ENCODE measurements at regions not wholly inside any gene's neighbourhood (a gene's known extent, or its start where the extent isn't known, plus 50 kb on each side); places are given as distances from the start of the nearest gene placed in this dataset.
"Not testable (repeated sequence)": the region's sequence is repeated elsewhere in the genome, so short reads cannot be mapped to it uniquely, and the experiment has no call there.

DNA sequence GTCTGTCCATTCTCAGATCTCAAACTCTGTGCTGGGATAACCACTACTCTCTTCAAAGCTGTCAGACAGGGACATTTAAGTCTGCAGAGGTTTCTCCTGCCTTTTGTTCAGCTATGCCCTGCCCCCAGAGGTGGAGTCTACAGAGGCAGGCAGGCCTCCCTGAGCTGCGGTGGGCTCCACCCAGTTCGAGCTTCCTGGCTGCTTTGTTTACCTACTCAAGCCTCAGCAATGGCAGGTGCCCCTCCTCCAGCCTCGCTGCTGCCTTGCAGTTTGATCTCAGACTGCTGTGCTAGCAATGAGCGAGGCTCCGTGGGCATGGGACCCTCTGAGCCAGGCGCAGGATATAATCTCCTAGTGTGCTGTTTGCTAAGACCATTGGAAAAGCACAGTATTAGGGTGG is 53.1 kb upstream of the HUNK start:
- CTCF ChIA-PET, result interaction anchor here (0.6 kb wide), 1 partner anchor 114 kb away, joined by 6 read pairs; no protein-coding TSS in a partner anchor
- H3K4me1 ChIP-seq (ENCODE audit: control insufficient read depth, insufficient read depth, low read length); H3K27ac ChIP-seq (ENCODE audit: insufficient read depth, low read length); H3K56ac ChIP-seq (ENCODE audit: extremely low read depth, insufficient read depth, low read length); H2BK20ac ChIP-seq (ENCODE audit: low read depth, low read length); BruUV-seq (replicated peaks); H3K4ac ChIP-seq (ENCODE audit: low read depth, low read length); DNase-seq; H3K9me1 ChIP-seq (ENCODE audit: insufficient read depth, low read length); dilution Hi-C loops (cut with HindIII; ENCODE audit: low sequenced_read_pairs, unreplicated experiment); H3K4me2 ChIP-seq (ENCODE audit: low read depth, low read length); H3K79me1 ChIP-seq (ENCODE audit: low read depth in 1 of 2, low read length in 2 of 2); ATAC-seq (ENCODE audit: low read depth); H2AFZ ChIP-seq (replicated peaks; ENCODE audit: low read length, poor library complexity); H3K4me3 ChIP-seq (ENCODE audit: insufficient read depth, low read depth, low read length); H3K36me3 ChIP-seq (ENCODE audit: control insufficient read depth, insufficient read depth, low read length); H3K18ac ChIP-seq (ENCODE audit: low read depth, low read length); H2BK120ac ChIP-seq (ENCODE audit: low read depth, low read length); H2BK15ac ChIP-seq (ENCODE audit: low read depth, low read length); H4K8ac ChIP-seq (ENCODE audit: low read depth in 2 of 2, low read length in 2 of 2); in situ Hi-C loops (cut with MboI; ENCODE audit: low sequenced_read_pairs); H4K5ac ChIP-seq (ENCODE audit: low read depth, low read length); H4K91ac ChIP-seq (ENCODE audit: insufficient read depth, low read depth, low read length); POLR2A ChIA-PET (ENCODE audit: unreplicated experiment); H2AK5ac ChIP-seq (ENCODE audit: low read depth, low read length); H2BK5ac ChIP-seq (ENCODE audit: low read depth, low read length, poor library complexity, severe bottlenecking); H3K14ac ChIP-seq (replicated peaks; ENCODE audit: low read depth, low read length); intact Hi-C loops (cut with micrococcal nuclease); H4K20me1 ChIP-seq (ENCODE audit: insufficient read depth, low read length); H2AK9ac ChIP-seq (replicated peaks; ENCODE audit: low read depth, low read length, poor library complexity); H3K9me3 ChIP-seq (ENCODE audit: control insufficient read depth, insufficient read depth, low read length); H3K23ac ChIP-seq (ENCODE audit: low read depth, low read length); H3K27me3 ChIP-seq (ENCODE audit: control insufficient read depth, insufficient read depth, low read length); H3K9ac ChIP-seq (ENCODE audit: low read depth, low read length): not testable (repeated sequence)
- WGBS, 2 experiments (ENCODE audit: extremely low coverage in 2 of 2, insufficient read length in 1 of 2), result no CpG with 5 or more reads among the region's 6 CpGs

DNA sequence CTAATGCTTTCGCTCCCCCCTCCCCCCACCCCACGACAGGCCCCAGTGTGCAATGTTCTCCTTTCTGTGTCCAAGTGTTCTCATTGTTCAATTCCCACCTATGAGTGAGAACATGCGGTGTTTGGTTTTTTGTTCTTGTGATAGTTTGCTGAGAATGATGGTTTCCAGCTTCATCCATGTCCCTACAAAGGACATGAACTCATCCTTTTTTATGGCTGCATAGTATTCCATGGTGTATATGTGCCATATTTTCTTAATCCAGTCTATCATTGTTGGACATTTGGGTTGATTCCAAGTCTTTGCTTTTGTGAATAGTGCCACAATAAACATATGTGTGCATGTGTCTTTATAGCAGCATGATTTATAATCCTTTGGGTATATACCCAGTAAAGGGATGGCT is 58.5 kb upstream of the HUNK start:
- POLR2A ChIA-PET (ENCODE audit: unreplicated experiment), result not testable (repeated sequence)

More for the DNA sequence above, 58.5 kb upstream of the HUNK start:
- H3K9ac ChIP-seq (ENCODE audit: low read depth, low read length); H3K4me1 ChIP-seq (ENCODE audit: control insufficient read depth, insufficient read depth, low read length); H4K5ac ChIP-seq (ENCODE audit: low read depth, low read length); H3K56ac ChIP-seq (ENCODE audit: extremely low read depth, insufficient read depth, low read length); H3K23ac ChIP-seq (ENCODE audit: low read depth, low read length); H2BK120ac ChIP-seq (ENCODE audit: low read depth, low read length); H3K18ac ChIP-seq (ENCODE audit: low read depth, low read length); ATAC-seq (ENCODE audit: low read depth); H3K79me1 ChIP-seq (ENCODE audit: low read depth in 1 of 2, low read length in 2 of 2); H2BK15ac ChIP-seq (ENCODE audit: low read depth, low read length); H2BK20ac ChIP-seq (ENCODE audit: low read depth, low read length); H2BK5ac ChIP-seq (ENCODE audit: low read depth, low read length, poor library complexity, severe bottlenecking); H3K36me3 ChIP-seq (ENCODE audit: control insufficient read depth, insufficient read depth, low read length); H2AFZ ChIP-seq (replicated peaks; ENCODE audit: low read length, poor library complexity); H4K91ac ChIP-seq (ENCODE audit: insufficient read depth, low read depth, low read length); H4K20me1 ChIP-seq (ENCODE audit: insufficient read depth, low read length); BruUV-seq (replicated peaks); H2AK5ac ChIP-seq (ENCODE audit: low read depth, low read length); CTCF ChIA-PET; DNase-seq; H3K27ac ChIP-seq (ENCODE audit: insufficient read depth, low read length); in situ Hi-C loops (cut with MboI; ENCODE audit: low sequenced_read_pairs); H3K9me1 ChIP-seq (ENCODE audit: insufficient read depth, low read length); H3K4me3 ChIP-seq (ENCODE audit: insufficient read depth, low read depth, low read length); H3K9me3 ChIP-seq (ENCODE audit: control insufficient read depth, insufficient read depth, low read length); H2AK9ac ChIP-seq (replicated peaks; ENCODE audit: low read depth, low read length, poor library complexity); H3K27me3 ChIP-seq (ENCODE audit: control insufficient read depth, insufficient read depth, low read length); H3K4me2 ChIP-seq (ENCODE audit: low read depth, low read length); intact Hi-C loops (cut with micrococcal nuclease); H4K8ac ChIP-seq (ENCODE audit: low read depth in 2 of 2, low read length in 2 of 2); H3K14ac ChIP-seq (replicated peaks; ENCODE audit: low read depth, low read length); H3K4ac ChIP-seq (ENCODE audit: low read depth, low read length); dilution Hi-C loops (cut with HindIII; ENCODE audit: low sequenced_read_pairs, unreplicated experiment): not testable (repeated sequence)
- WGBS, 2 experiments (ENCODE audit: extremely low coverage in 2 of 2, insufficient read length in 1 of 2), result no CpG with 5 or more reads among the region's 3 CpGs
